Mesenchymal stem cell (in vitro differentiated cells and primary cell): ENCODE measurements at regions not wholly inside any gene's neighbourhood (a gene's known extent, or its start where the extent isn't known, plus 50 kb on each side); places are given as distances from the start of the nearest gene placed in this dataset.
"Not testable (repeated sequence)": the region's sequence is repeated elsewhere in the genome, so short reads cannot be mapped to it uniquely, and the experiment has no call there.

ENCODE experiments used
- DNase-seq: peaks from one replicate; pipeline ENCODE4 v3.0.0-alpha.2; 2013
- H2AFZ ChIP-seq: one replicate; pipeline ENCODE4 v1.6.1; 2013; ENCODE audit warnings: low read depth, mild to moderate bottlenecking, control low read depth, inconsistent platforms, low read length, moderate library complexity
- H2AK5ac ChIP-seq: 2 replicates; pipeline ENCODE4 v1.6.1; 2013; ENCODE audit warnings: low read length, moderate library complexity, mild to moderate bottlenecking, inconsistent platforms; ENCODE audit not compliant: severe bottlenecking
- H2BK120ac ChIP-seq: one replicate; pipeline ENCODE4 v1.6.1; 2013; ENCODE audit warnings: low read depth, mild to moderate bottlenecking, inconsistent platforms, low read length, moderate library complexity
- H2BK12ac ChIP-seq, 2 experiments: one replicate each; pipeline ENCODE4 v1.6.1; 2013; ENCODE audit warnings: inconsistent platforms in 2 of 2, low read length in 2 of 2, mild to moderate bottlenecking in 2 of 2, moderate library complexity in 2 of 2, control low read depth in 1 of 2
- H2BK15ac ChIP-seq: one replicate; pipeline ENCODE4 v1.6.1; 2013; ENCODE audit warnings: mild to moderate bottlenecking, low read depth, inconsistent platforms; ENCODE audit not compliant: poor library complexity, severe bottlenecking
- H2BK5ac ChIP-seq: 2 replicates; pipeline ENCODE4 v1.6.1; 2013; ENCODE audit warnings: low read depth, mild to moderate bottlenecking, low read length, control low read depth, inconsistent platforms; ENCODE audit not compliant: poor library complexity, severe bottlenecking
- H3K14ac ChIP-seq, 2 experiments: one replicate each; pipeline ENCODE4 v1.6.1; 2013; ENCODE audit warnings: inconsistent platforms in 2 of 2, low read length in 2 of 2, control low read depth in 1 of 2, mild to moderate bottlenecking in 1 of 2, moderate library complexity in 1 of 2
- H3K18ac ChIP-seq, 2 experiments: one replicate each; pipeline ENCODE4 v1.6.1; 2013; ENCODE audit warnings: inconsistent platforms in 2 of 2, low read length in 2 of 2, control low read depth in 1 of 2, low read depth in 1 of 2, mild to moderate bottlenecking in 1 of 2
- H3K23ac ChIP-seq, 2 experiments: one replicate each; pipeline ENCODE4 v1.6.1; 2013; ENCODE audit warnings: inconsistent platforms in 2 of 2, low read length in 2 of 2, mild to moderate bottlenecking in 2 of 2, moderate library complexity in 2 of 2, control low read depth in 1 of 2
- H3K27ac ChIP-seq: 2 replicates; pipeline ENCODE4 v1.5.1; 2013; ENCODE audit warnings: mild to moderate bottlenecking, moderate library complexity, low read length, control low read depth, inconsistent platforms; ENCODE audit not compliant: poor library complexity, severe bottlenecking
- H3K27me3 ChIP-seq, 2 experiments: 2 replicates each; pipeline versions ENCODE4 v1.6.1 to v1.7.0; 2013; ENCODE audit warnings: low read length in 2 of 2, mild to moderate bottlenecking in 2 of 2, moderate library complexity in 2 of 2, control low read depth in 1 of 2, inconsistent platforms in 1 of 2; ENCODE audit not compliant: control insufficient read depth in 1 of 2, insufficient read depth in 1 of 2
- H3K36me3 ChIP-seq, 2 experiments: 2 replicates each; pipeline versions ENCODE4 v1.6.1 to v1.7.0; 2013; ENCODE audit warnings: low read length in 2 of 2, control low read depth in 1 of 2, inconsistent platforms in 1 of 2, low read depth in 1 of 2, mild to moderate bottlenecking in 1 of 2; ENCODE audit not compliant: insufficient read depth in 2 of 2, control insufficient read depth in 1 of 2
- H3K4ac ChIP-seq, 2 experiments: one replicate each; pipeline ENCODE4 v1.6.1; 2013; ENCODE audit warnings: inconsistent platforms in 2 of 2, low read length in 2 of 2, mild to moderate bottlenecking in 2 of 2, moderate library complexity in 2 of 2, control low read depth in 1 of 2, low read depth in 1 of 2
- H3K4me1 ChIP-seq: 2 replicates; pipeline ENCODE4 v1.6.1; 2013; ENCODE audit warnings: low read depth, low read length, control low read depth; ENCODE audit not compliant: control insufficient read depth, insufficient read depth
- H3K4me2 ChIP-seq: 2 replicates; pipeline ENCODE4 v1.6.1; 2013; ENCODE audit warnings: low read length, mild to moderate bottlenecking, inconsistent platforms; ENCODE audit not compliant: poor library complexity, severe bottlenecking
- H3K4me3 ChIP-seq, 2 experiments: 2 replicates each; pipeline versions ENCODE4 v1.5.1 to v1.7.0; 2013; ENCODE audit warnings: low read length in 2 of 2, mild to moderate bottlenecking in 2 of 2, control low read depth in 1 of 2, low read depth in 1 of 2; ENCODE audit not compliant: insufficient read depth in 1 of 2
- H3K79me1 ChIP-seq: replicated peaks from 2 replicates; pipeline ENCODE4 v1.6.1; 2013; ENCODE audit warnings: mild to moderate bottlenecking, control low read depth, low read length, inconsistent platforms; ENCODE audit not compliant: poor library complexity, severe bottlenecking
- H3K9ac ChIP-seq: 2 replicates; pipeline ENCODE4 v1.7.0; 2013; ENCODE audit warnings: mild to moderate bottlenecking, low read length, moderate library complexity
- H3K9me3 ChIP-seq: 2 replicates; pipeline ENCODE4 v1.7.0; 2013; ENCODE audit warnings: mild to moderate bottlenecking, low read length; ENCODE audit not compliant: control insufficient read depth
- H4K8ac ChIP-seq: one replicate; pipeline ENCODE4 v1.6.1; 2013; ENCODE audit warnings: inconsistent platforms, mild to moderate bottlenecking, low read length, moderate library complexity
- H4K91ac ChIP-seq: one replicate; pipeline ENCODE4 v1.6.1; 2013; ENCODE audit warnings: mild to moderate bottlenecking, low read length, inconsistent platforms
- WGBS: methylation state at CpG from one replicate; pipeline ENCODE4 v1.1.7; 2013; ENCODE audit warnings: mixed read lengths; 5-methylcytosine and 5-hydroxymethylcytosine counted together

DNA sequence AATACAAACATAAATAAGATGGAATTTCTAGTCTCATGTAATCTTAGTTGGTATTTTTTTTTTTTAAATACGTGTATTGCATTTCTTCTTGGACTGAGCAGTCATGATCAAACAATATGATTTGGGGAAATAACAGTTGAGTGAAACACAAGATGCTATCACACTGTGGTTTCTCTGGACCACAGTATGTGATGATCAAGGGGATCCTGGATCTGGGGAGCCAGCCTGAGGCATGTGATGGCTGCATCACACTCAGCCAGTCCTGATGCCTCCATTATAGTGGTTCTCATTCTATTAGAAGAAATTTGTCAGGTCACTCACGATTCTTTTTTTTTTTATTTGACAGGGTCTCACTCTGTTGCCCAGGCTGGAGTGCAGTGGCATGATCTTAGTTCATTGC lies 495.9 kb upstream of the POT1 start:
- Histone ChIP-seq H3K4me1 (no peaks in the 10 kb centered on the region), H3K18ac (peak overlapping the region in 1 of 2 experiments; percentile 2), H2BK5ac (no peak overlapping the region), H2BK12ac (peak overlapping the region; percentile 15 to 80), H2BK120ac (peak overlapping the region; percentile 2), H2AFZ (no peak overlapping the region), H3K9me3 (peaks cover 15% of the 10 kb centered on the region), H3K27ac (no peak overlapping the region), H4K8ac (no peak overlapping the region), H2BK15ac (no peak overlapping the region), H3K9ac (no peak overlapping the region), H3K27me3 (no peaks in the 10 kb centered on the region), H3K4me3 (no peak overlapping the region), H2AK5ac (no peak overlapping the region), H3K14ac (no peak overlapping the region), H3K4me2 (no peak overlapping the region), H3K79me1 (no peaks in the 10 kb centered on the region), H3K23ac (no peak overlapping the region), H3K4ac (no peak overlapping the region), H4K91ac (no peak overlapping the region), H3K36me3 (no peaks in the 10 kb centered on the region)
- WGBS = 87% methylated on average over 2 of the region's 2 CpGs
- DNase-seq = no peak

DNA sequence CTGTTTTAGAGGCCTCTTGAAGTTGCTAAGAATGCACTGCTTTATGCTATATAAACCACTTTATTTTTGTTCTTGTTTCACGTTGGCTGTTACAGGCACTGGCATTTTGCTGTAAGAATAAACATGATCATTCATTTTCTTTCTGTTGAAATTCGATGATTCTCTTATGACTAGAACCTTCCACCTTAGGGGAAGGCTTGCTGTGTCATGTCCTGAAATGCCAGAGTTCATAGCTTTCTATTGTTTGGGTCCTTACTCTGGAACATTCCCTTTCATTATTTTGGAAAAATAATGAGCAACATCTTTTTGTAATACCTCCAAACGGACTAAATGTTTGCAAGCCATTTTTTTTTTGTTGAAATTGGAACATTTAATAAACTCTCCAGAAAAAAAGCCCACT lies 495.1 kb upstream of the POT1 start:
- Histone ChIP-seq H4K91ac (no peak overlapping the region), H2BK5ac (no peak overlapping the region), H2AFZ (no peak overlapping the region), H3K23ac (no peak overlapping the region), H3K4ac (no peak overlapping the region), H3K18ac (no peak overlapping the region), H2BK12ac (no peak overlapping the region), H3K27me3 (no peaks in the 10 kb centered on the region), H3K4me1 (no peaks in the 10 kb centered on the region), H3K36me3 (no peaks in the 10 kb centered on the region), H2BK15ac (no peak overlapping the region), H3K4me3 (no peak overlapping the region), H2BK120ac (no peak overlapping the region), H2AK5ac (no peak overlapping the region), H3K9ac (no peak overlapping the region), H3K27ac (no peak overlapping the region), H4K8ac (no peak overlapping the region), H3K4me2 (no peak overlapping the region), H3K79me1 (no peaks in the 10 kb centered on the region), H3K9me3 (peaks cover 19% of the 10 kb centered on the region), H3K14ac (no peak overlapping the region)
- WGBS = 100% methylated on average over 1 of the region's 3 CpGs
- peak; percentile 25 for DNase-seq

DNA sequence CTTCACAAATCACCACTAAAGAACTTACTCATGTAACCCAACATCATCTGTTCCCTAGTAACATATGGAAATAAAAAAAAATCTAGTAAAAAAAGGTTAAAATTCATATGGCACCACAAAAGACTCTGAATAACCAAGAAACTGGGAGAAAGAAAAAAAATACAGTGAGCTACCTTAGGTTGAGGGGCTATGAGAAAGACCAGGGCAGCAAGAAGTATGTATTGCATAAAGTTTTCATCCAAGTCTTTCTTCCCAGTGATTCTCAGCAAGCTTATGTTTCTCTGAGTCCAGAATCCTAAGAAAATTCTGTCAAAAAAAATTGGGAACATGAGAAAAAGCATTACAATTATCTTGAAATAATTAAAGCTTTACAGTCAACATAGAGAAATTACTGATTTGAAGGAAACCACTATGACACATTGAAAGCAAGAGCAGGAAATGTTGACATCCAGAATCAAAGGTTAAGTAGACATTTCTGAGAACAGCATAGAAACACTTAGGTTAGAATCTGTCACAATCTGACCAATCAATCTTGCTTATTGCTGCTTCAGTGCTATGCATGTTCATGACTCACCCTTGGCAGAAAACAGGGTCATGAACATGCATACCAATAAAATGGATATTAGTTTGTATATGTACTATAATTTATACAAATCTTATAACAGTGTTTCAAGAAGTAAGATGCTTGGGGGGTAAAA lies 494.0 kb upstream of the POT1 start:
- H3K9me3 ChIP-seq = peaks cover 23% of the 10 kb centered on the region
- H2AFZ ChIP-seq = no peak overlapping the region
- H3K4me2 ChIP-seq = no peak overlapping the region
- no peak overlapping the region for H4K8ac ChIP-seq
- peak overlapping the region in 1 of 2 experiments; percentile 45 for H2BK12ac ChIP-seq
- H3K4ac ChIP-seq = no peak overlapping the region
- H3K27me3 ChIP-seq = no peaks in the 10 kb centered on the region
- no peak overlapping the region for H2AK5ac ChIP-seq
- H3K18ac ChIP-seq = no peak overlapping the region
- H4K91ac ChIP-seq = no peak overlapping the region
- H3K79me1 ChIP-seq = no peaks in the 10 kb centered on the region
- no peak overlapping the region for H2BK120ac ChIP-seq
- H3K27ac ChIP-seq = no peak overlapping the region
- peak; percentile 93 for DNase-seq
- no peak overlapping the region for H3K4me3 ChIP-seq
- H3K9ac ChIP-seq = no peak overlapping the region
- H3K4me1 ChIP-seq = no peaks in the 10 kb centered on the region
- H3K36me3 ChIP-seq = no peaks in the 10 kb centered on the region
- H2BK5ac ChIP-seq = no peak overlapping the region
- no peak overlapping the region for H3K23ac ChIP-seq
- H2BK15ac ChIP-seq = no peak overlapping the region
- H3K14ac ChIP-seq = no peak overlapping the region

DNA sequence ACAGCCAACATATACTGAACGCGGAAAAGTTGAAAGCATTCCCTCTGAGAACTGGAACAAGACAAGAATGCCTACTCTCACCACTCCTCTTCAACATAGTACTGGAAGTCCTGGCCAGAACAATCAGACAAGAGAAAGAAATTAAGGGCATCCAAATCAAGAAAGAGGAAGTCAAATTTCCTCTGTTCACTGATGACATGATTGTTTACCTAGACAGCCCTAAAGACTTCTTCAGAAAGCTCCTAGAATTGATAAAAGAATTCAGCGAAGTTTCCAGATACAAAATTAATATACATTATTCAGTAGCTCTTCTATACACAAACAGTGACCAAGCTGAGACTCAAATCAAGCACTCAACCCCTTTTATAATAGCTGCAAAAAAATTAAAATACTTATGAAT lies 491.8 kb upstream of the POT1 start:
- H2AFZ ChIP-seq, H3K23ac ChIP-seq, H4K8ac ChIP-seq, H3K14ac ChIP-seq, H2BK120ac ChIP-seq, H3K36me3 ChIP-seq, H3K18ac ChIP-seq, H3K4me2 ChIP-seq, H3K4me3 ChIP-seq, DNase-seq, H3K27ac ChIP-seq, H2BK15ac ChIP-seq, H3K27me3 ChIP-seq, H3K79me1 ChIP-seq, H4K91ac ChIP-seq, H3K4me1 ChIP-seq, H3K4ac ChIP-seq, H3K9ac ChIP-seq, H2BK5ac ChIP-seq, H2AK5ac ChIP-seq, H2BK12ac ChIP-seq: not testable (repeated sequence)
- WGBS = 100% methylated on average over 3 of the region's 3 CpGs
- peaks cover 23% of the 10 kb centered on the region for H3K9me3 ChIP-seq
